ENCODE measurements at regions not wholly inside any gene's neighbourhood (a gene's known extent, or its start where the extent isn't known, plus 50 kb on each side); places are given as distances from the start of the nearest gene placed in this dataset.

- ChIA-PET CTCF (interaction anchor here (1.0 to 1.4 kb wide), 2 partner anchors 9 to 27 kb away, joined by 3 to 4 read pairs; no protein-coding TSS in a partner anchor), POLR2A (no interaction called here)
- DNase-seq (ENCODE audit: low read depth in 1 of 2, low spot score in 1 of 2) (no peak), ATAC-seq (no peak), FAIRE-seq (no peak)
- no peak overlapping the region for H3K4me3 ChIP-seq
- no peak overlapping the region for H3K4me2 ChIP-seq
- no peaks in the 10 kb centered on the region for H3K9me3 ChIP-seq
- WGBS (ENCODE audit: missing lambda C conversion rate), result 4% methylated on average over 6 of the region's 6 CpGs
- no peak overlapping the region for H3K27ac ChIP-seq
- no peaks in the 10 kb centered on the region for H3K4me1 ChIP-seq
- TF ChIP-seq CHD4 (IDR thresholded peaks at IDR 0.05; ENCODE audit: borderline replicate concordance), result no peak
These were observed 431.9 kb upstream of the RUNX1 start for GRCh38 chr21:35481005-35481404.

DNA sequence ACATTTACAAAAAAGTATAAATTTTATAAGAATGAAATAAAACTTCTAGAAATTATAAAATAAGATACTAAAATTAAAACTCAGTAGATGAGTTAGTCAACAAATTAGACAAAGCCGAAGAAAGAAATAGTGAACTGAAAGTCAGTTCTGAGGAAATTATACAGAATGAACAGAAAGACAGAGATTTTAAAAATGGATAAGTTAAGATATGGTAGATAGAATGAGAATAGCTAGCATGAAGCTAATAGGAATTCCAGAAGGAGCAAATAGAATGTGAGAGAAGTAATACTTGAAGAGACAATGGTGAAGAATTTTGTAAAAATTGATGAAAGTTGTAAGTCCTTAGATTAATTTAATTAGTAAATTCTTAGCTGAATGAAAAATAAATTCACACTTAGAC, 430.4 kb upstream of the RUNX1 start:
- Histone ChIP-seq H3K4me3 (no peak overlapping the region), H3K9me3 (no peaks in the 10 kb centered on the region), H3K27ac (no peak overlapping the region), H3K4me1 (no peaks in the 10 kb centered on the region), H3K4me2 (no peak overlapping the region)
- no peak for FAIRE-seq
- TF ChIP-seq, protein P1, sequence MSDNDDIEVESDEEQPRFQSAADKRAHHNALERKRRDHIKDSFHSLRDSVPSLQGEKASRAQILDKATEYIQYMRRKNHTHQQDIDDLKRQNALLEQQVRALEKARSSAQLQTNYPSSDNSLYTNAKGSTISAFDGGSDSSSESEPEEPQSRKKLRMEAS (IDR thresholded peaks at IDR 0.05), result no peak
- TF ChIP-seq JUNB (IDR thresholded peaks at IDR 0.05) (no peak), HES2 (IDR thresholded peaks at IDR 0.05) (no peak), MYC (IDR thresholded peaks at IDR 0.05; ENCODE audit: borderline replicate concordance, low read length) (no peak), GATA3 (IDR thresholded peaks at IDR 0.05; ENCODE audit: borderline replicate concordance) (no peak), TP53 (CRISPR knock-in tag; IDR thresholded peaks at IDR 0.05) (no peak), SMC3 (IDR thresholded peaks at IDR 0.05) (no peak), RAD21 (conservative IDR thresholded peaks at IDR 0.05 in 1 of 2, IDR thresholded peaks at IDR 0.05 in 1 of 2) (no peak), CEBPB (IDR thresholded peaks at IDR 0.05) (no peak)
- 45% methylated on average over 1 of the region's 1 CpG for WGBS (ENCODE audit: missing lambda C conversion rate)
- POLR2A ChIA-PET, result no interaction called here
- CTCF ChIA-PET, result no interaction called here
- DNase-seq (ENCODE audit: low read depth in 1 of 2, low spot score in 1 of 2), result no peak
- no peak for ATAC-seq

DNA sequence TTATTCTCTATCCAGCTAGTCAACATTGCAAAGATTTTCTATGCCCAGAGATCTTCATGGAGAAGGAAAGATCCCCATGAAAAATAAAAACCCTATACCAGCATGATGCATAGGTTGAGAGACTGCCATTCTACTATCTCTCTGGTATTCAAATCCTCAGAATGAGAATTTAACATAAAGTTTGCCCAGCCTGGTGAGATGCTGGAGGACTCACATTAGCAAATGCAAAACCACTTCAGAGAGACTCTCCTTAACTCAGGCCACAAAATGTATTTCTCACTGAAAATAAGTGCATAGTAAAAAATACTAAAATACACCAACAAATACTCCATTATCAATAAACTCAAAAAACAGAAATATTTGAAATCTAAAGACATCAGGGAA, 430.0 kb upstream of the RUNX1 start:
- Histone ChIP-seq H3K4me3 (no peak overlapping the region), H3K9me3 (no peaks in the 10 kb centered on the region), H3K27ac (no peak overlapping the region), H3K4me1 (no peaks in the 10 kb centered on the region), H3K4me2 (no peak overlapping the region)
- ATAC-seq, result no peak
- TF ChIP-seq MAFK (IDR thresholded peaks at IDR 0.05; ENCODE audit: partially characterized antibody) (no peak), KDM1A (IDR thresholded peaks at IDR 0.05; ENCODE audit: low read depth) (no peak), EHF (CRISPR knock-in tag; IDR thresholded peaks at IDR 0.05) (no peak), GATA3 (IDR thresholded peaks at IDR 0.05; ENCODE audit: borderline replicate concordance) (no peak), ZNF302 (CRISPR knock-in tag; IDR thresholded peaks at IDR 0.05) (no peak), CBX2 (IDR thresholded peaks at IDR 0.05; ENCODE audit: borderline replicate concordance, low read depth) (no peak), CHD4 (IDR thresholded peaks at IDR 0.05; ENCODE audit: borderline replicate concordance) (no peak), SMC3 (IDR thresholded peaks at IDR 0.05) (no peak), FOSB (CRISPR knock-in tag; IDR thresholded peaks at IDR 0.05) (no peak), KDM5A (IDR thresholded peaks at IDR 0.05) (no peak), TFCP2L1 (CRISPR knock-in tag; IDR thresholded peaks at IDR 0.05) (no peak), CHD2 (IDR thresholded peaks at IDR 0.05; ENCODE audit: low read length, partially characterized antibody) (no peak), NR3C1 (IDR thresholded peaks at IDR 0.05) (no peak), HMGXB4 (CRISPR knock-in tag; IDR thresholded peaks at IDR 0.05; ENCODE audit: borderline replicate concordance) (no peak), USF2 (IDR thresholded peaks at IDR 0.05) (no peak), EP300 (IDR thresholded peaks at IDR 0.05) (no peak)
- TF ChIP-seq, protein P2, sequence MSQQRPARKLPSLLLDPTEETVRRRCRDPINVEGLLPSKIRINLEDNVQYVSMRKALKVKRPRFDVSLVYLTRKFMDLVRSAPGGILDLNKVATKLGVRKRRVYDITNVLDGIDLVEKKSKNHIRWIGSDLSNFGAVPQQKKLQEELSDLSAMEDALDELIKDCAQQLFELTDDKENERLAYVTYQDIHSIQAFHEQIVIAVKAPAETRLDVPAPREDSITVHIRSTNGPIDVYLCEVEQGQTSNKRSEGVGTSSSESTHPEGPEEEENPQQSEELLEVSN (IDR thresholded peaks at IDR 0.05; ENCODE audit: borderline replicate concordance, low read depth), result no peak
- TF ChIP-seq, protein P1 (IDR thresholded peaks at IDR 0.05), result no peak
- TF ChIP-seq, protein P3, sequence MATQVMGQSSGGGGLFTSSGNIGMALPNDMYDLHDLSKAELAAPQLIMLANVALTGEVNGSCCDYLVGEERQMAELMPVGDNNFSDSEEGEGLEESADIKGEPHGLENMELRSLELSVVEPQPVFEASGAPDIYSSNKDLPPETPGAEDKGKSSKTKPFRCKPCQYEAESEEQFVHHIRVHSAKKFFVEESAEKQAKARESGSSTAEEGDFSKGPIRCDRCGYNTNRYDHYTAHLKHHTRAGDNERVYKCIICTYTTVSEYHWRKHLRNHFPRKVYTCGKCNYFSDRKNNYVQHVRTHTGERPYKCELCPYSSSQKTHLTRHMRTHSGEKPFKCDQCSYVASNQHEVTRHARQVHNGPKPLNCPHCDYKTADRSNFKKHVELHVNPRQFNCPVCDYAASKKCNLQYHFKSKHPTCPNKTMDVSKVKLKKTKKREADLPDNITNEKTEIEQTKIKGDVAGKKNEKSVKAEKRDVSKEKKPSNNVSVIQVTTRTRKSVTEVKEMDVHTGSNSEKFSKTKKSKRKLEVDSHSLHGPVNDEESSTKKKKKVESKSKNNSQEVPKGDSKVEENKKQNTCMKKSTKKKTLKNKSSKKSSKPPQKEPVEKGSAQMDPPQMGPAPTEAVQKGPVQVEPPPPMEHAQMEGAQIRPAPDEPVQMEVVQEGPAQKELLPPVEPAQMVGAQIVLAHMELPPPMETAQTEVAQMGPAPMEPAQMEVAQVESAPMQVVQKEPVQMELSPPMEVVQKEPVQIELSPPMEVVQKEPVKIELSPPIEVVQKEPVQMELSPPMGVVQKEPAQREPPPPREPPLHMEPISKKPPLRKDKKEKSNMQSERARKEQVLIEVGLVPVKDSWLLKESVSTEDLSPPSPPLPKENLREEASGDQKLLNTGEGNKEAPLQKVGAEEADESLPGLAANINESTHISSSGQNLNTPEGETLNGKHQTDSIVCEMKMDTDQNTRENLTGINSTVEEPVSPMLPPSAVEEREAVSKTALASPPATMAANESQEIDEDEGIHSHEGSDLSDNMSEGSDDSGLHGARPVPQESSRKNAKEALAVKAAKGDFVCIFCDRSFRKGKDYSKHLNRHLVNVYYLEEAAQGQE (IDR thresholded peaks at IDR 0.05), result no peak
- TF ChIP-seq, protein P4, sequence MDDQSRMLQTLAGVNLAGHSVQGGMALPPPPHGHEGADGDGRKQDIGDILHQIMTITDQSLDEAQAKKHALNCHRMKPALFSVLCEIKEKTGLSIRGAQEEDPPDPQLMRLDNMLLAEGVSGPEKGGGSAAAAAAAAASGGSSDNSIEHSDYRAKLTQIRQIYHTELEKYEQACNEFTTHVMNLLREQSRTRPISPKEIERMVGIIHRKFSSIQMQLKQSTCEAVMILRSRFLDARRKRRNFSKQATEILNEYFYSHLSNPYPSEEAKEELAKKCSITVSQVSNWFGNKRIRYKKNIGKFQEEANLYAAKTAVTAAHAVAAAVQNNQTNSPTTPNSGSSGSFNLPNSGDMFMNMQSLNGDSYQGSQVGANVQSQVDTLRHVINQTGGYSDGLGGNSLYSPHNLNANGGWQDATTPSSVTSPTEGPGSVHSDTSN (IDR thresholded peaks at IDR 0.05), result no peak
- no peak for DNase-seq (ENCODE audit: low read depth in 1 of 2, low spot score in 1 of 2)
- no peak for FAIRE-seq
- ChIA-PET CTCF (no interaction called here), POLR2A (no interaction called here)

Data from A549 (cell line).